Heart left ventricle (tissue), 16 donors: ENCODE measurements at regions not wholly inside any gene's neighbourhood (a gene's known extent, or its start where the extent isn't known, plus 50 kb on each side); places are given as distances from the start of the nearest gene placed in this dataset.

Source experiments
- ATAC-seq, 4 donors: fragments of 200-7000 bp; cut with Tn5 transposase; one replicate each; pipeline ENCODE4 v1.9.1; 2020 to 2022; ENCODE audit warnings: moderate library complexity in 4 of 4, mild to moderate bottlenecking in 3 of 4, moderate number of reproducible peaks in 1 of 4
- DNase-seq, 5 donors: peaks; one replicate each; pipeline ENCODE4 v3.0.0-alpha.2; 2020
- H3K27ac ChIP-seq, 12 donors: fragments of 200-600 bp; sonication (generic) in 4 of 12; one replicate each; pipeline versions ENCODE4 v1.5.0 to v1.8.0; 2016 to 2022; ENCODE audit warnings: mild to moderate bottlenecking in 2 of 12
- H3K27me3 ChIP-seq, 9 donors: fragments of 200-600 bp; sonication (generic) in 2 of 9; one replicate each; pipeline versions ENCODE4 v1.5.1 to v1.8.0; 2016 to 2022; ENCODE audit warnings: mild to moderate bottlenecking in 3 of 9
- H3K36me3 ChIP-seq, 9 donors: fragments of 200-600 bp; sonication (generic) in 2 of 9; one replicate each; pipeline versions ENCODE4 v1.5.0 to v1.8.0; 2018 to 2022; ENCODE audit warnings: mild to moderate bottlenecking in 2 of 9
- H3K4me1 ChIP-seq, 12 donors: fragments of 200-600 bp; sonication (generic) in 4 of 12; one replicate each; pipeline versions ENCODE4 v1.5.0 to v1.8.0; 2016 to 2022; ENCODE audit warnings: mild to moderate bottlenecking in 3 of 12
- H3K4me3 ChIP-seq, 12 donors: fragments of 200-600 bp; sonication (generic) in 4 of 12; one replicate each; pipeline versions ENCODE4 v1.5.0 to v1.8.0; 2017 to 2022; ENCODE audit warnings: mild to moderate bottlenecking in 9 of 12, moderate library complexity in 4 of 12
- H3K9me3 ChIP-seq, 12 donors: fragments of 200-600 bp; sonication (generic) in 4 of 12; one replicate each; pipeline versions ENCODE4 v1.5.0 to v1.8.0; 2016 to 2022; ENCODE audit warnings: mild to moderate bottlenecking in 1 of 12
- POLR2A ChIP-seq, 2 donors: fragments of 450-650 bp; IDR thresholded peaks; one replicate each; pipeline ENCODE4 v1.6.1; 2017; ENCODE audit warnings: antibody characterized with exemption in 2 of 2, mild to moderate bottlenecking in 2 of 2, moderate library complexity in 2 of 2
- WGBS, 4 donors: extraction: QIAGEN DNeasy Blood & Tissue Kit in 2 of 4; methylation state at CpG; one replicate each; pipeline versions ENCODE4 v1.1.5 to v1.1.7; 2013 to 2018; 5-methylcytosine and 5-hydroxymethylcytosine counted together
- intact Hi-C, 10 donors: fragments of 100-400 bp; cut with DNase I; formaldehyde crosslinking; loops; one replicate each; pipeline versions ENCODE4 v1.11.1 to v1.14.2; 2022
- TF ChIP-seq, protein P1 (sequence below), 12 donors: fragments of 200-600 bp; sonication (generic) in 4 of 12; IDR thresholded peaks; one replicate each; pipeline versions ENCODE4 v1.5.0 to v1.8.0; 2018 to 2022; ENCODE audit warnings: antibody characterized with exemption in 12 of 12, mild to moderate bottlenecking in 5 of 12
- donor health status: ischemic (EF 13 %, LVEDD 7.1; RV severe dilation, severe dysfunction).
- donor health status: healthy with polysubstance abuse.
- donor health status: DM: no; HTN: yes; CAD: no.
- donor health status: DM: no; HTN: no; CAD: no.
- donor health status: ischemic (EF 25% LVEDD 6.9; RV normal size, moderate dysfunction).
- donor health status: ischemic (EF 25% LVEDD 5.7; RV mildly dilated, moderate dysfunction).
- donor health status: healthy.
- donor health status: DM: yes; HTN: yes; CAD: no.
- donor health status: ischemic (EF 35%, LVEDD 5.7; RV mildly dilated, moderate dysfunction).
- donor health status: nonischemic (EF 11% LVEDD 7.7; RV severe dilation, severe dysfunction).
- donor health status: DM: yes; HTN: yes; CAD: no.
- donor health status: PGD.
- donor health status: ischemic (EF 29% LVEDD 5.4; RV normal size, mild dysfunction).
- donor health status: nonischemic (EF 23%, LVEDD 6.1; RV moderate dilation, normal function).

GRCh38 chr22:46050451-46050845 lies 73.5 kb upstream of the WNT7B start:
- Histone ChIP-seq H3K27ac (peak overlapping the region in 11 of 12 donors; percentile 37 to 100 (median 100)), H3K4me1 (peaks cover 4 to 88% (median 65%) of the 10 kb centered on the region in 12 donors), H3K4me3 (no peak overlapping the region), H3K36me3 (peaks cover 0 to 14% (median 0%) of the 10 kb centered on the region in 9 donors), H3K9me3 (no peaks in the 10 kb centered on the region), H3K27me3 (no peaks in the 10 kb centered on the region)
- DNase-seq (peak in 1 of 5 donors; percentile 17), ATAC-seq (no peak)
- WGBS, 4 donors, result 75 to 94% (median 80%) methylated on average over 7 of the region's 7 CpGs
- TF ChIP-seq, protein P1, sequence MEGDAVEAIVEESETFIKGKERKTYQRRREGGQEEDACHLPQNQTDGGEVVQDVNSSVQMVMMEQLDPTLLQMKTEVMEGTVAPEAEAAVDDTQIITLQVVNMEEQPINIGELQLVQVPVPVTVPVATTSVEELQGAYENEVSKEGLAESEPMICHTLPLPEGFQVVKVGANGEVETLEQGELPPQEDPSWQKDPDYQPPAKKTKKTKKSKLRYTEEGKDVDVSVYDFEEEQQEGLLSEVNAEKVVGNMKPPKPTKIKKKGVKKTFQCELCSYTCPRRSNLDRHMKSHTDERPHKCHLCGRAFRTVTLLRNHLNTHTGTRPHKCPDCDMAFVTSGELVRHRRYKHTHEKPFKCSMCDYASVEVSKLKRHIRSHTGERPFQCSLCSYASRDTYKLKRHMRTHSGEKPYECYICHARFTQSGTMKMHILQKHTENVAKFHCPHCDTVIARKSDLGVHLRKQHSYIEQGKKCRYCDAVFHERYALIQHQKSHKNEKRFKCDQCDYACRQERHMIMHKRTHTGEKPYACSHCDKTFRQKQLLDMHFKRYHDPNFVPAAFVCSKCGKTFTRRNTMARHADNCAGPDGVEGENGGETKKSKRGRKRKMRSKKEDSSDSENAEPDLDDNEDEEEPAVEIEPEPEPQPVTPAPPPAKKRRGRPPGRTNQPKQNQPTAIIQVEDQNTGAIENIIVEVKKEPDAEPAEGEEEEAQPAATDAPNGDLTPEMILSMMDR (IDR thresholded peaks at IDR 0.05), result no peak
- no peak for TF ChIP-seq POLR2A (IDR thresholded peaks at IDR 0.05)
- intact Hi-C loops, result no loop called here

DNA sequence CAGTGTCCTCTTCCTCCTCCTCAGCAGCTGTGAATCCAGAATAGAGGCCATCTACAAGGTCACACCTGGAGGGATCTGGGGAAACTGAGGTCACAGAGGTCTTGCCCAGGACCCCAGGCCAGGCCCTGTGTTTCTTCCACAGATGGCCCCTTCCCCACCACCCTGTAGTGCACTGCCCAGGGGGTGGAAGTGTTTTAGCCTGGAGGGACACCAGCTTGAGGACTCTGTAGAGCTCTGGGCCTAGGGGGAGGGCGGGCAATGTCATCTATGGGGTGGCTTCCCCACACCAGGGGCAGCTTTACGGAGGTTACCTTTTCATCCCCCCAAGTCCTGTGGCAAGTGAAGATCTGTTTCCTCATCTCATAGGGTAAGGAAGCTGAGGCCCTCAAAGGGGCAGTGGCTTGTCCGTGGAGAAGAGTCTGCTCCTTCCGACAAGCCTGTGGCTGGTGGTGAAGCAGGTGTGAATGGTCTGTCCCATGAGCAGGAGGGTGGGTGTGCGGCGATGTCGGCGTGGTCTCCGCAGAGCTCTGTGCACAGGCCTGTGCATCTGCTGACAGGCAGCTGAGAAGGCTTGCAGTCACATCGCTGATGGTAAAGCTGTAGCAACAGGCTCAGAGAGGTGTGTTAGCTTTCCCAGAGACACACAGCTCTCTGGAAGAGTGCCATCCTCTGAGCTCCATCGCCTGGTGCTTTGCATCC lies 74.1 kb upstream of the WNT7B start:
- Histone ChIP-seq H3K4me1 (peaks cover 4 to 88% (median 65%) of the 10 kb centered on the region in 12 donors), H3K27me3 (no peaks in the 10 kb centered on the region), H3K36me3 (peaks cover 0 to 14% (median 0%) of the 10 kb centered on the region in 9 donors), H3K9me3 (no peaks in the 10 kb centered on the region), H3K4me3 (no peak overlapping the region), H3K27ac (peak overlapping the region in 11 of 12 donors; percentile 37 to 100 (median 100))
- intact Hi-C loops, result no loop called here
- TF ChIP-seq, protein P1 (IDR thresholded peaks at IDR 0.05), result no peak
- TF ChIP-seq POLR2A (IDR thresholded peaks at IDR 0.05), result no peak
- WGBS, 4 donors, result 82 to 95% (median 89%) methylated on average over 7 to 11 of the region's 11 CpGs
- peak in 2 of 5 donors; percentile 24 to 29 for DNase-seq
- ATAC-seq, result no peak

DNA sequence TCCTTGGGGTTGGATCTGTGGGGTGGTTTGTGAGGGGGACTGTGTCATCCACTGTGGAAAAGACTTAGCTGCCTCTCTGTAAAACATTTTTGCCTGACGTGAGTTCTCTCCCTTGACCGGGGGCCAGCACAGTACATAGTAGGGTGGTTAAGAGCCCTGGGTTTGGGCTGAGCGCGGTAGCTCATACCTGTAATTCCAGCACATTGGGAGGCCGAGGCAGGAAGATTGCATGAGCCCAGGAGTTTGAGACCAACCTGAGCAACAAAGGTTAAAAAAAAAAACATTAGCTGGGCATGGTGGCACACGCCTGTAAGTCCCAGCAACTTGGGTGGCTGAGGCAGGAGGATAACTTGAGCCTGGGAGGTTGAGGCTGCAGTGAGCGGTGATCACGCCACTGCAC lies 74.7 kb upstream of the WNT7B start:
- no peak for TF ChIP-seq POLR2A (IDR thresholded peaks at IDR 0.05)
- TF ChIP-seq, protein P1 (IDR thresholded peaks at IDR 0.05), result no peak
- H3K4me3 ChIP-seq, result no peak overlapping the region
- intact Hi-C loops, result loop anchor here in 1 of 10 donors (2.0 kb wide), 1 partner anchor 15 kb away; no protein-coding TSS in a partner anchor
- DNase-seq, result peak in 1 of 5 donors; percentile 7
- 89 to 91% (median 90%) methylated on average over 8 of the region's 8 CpGs for WGBS, 4 donors
- peaks cover 8 to 88% (median 65%) of the 10 kb centered on the region in 12 donors for H3K4me1 ChIP-seq
- no peaks in the 10 kb centered on the region for H3K27me3 ChIP-seq
- peaks cover 0 to 14% (median 0%) of the 10 kb centered on the region in 9 donors for H3K36me3 ChIP-seq
- no peaks in the 10 kb centered on the region for H3K9me3 ChIP-seq
- peak overlapping the region; percentile 98 to 100 (median 100) for H3K27ac ChIP-seq
- no peak for ATAC-seq

DNA sequence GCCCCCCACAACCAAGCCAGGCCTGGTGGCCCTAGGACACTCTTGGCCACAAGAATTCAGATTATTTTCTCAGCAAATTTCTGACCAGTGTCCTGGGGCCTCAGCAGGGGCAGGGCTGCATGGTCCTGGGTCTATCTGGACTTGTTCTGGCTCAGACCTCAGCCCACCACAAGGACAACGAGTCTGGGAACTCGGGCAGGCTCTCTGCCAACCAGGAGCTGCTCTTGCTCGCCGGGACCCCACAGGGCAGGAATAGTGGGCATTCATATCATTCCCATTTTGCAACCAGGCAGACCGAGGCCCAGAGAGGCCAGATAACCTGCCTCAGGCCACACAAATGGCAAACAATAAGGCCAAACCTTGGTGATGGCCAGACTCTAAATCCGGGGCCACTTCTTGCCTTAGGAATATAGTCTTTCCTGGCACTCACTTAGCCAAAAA lies 75.4 kb upstream of the WNT7B start:
- TF ChIP-seq POLR2A (IDR thresholded peaks at IDR 0.05), result no peak
- TF ChIP-seq, protein P1 (IDR thresholded peaks at IDR 0.05), result no peak
- DNase-seq (peak in 2 of 5 donors; percentile 27 to 32), ATAC-seq (no peak)
- intact Hi-C loops, result loop anchor here in 1 of 10 donors (2.0 kb wide), 1 partner anchor 16 kb away; no protein-coding TSS in a partner anchor
- H3K27me3 ChIP-seq, result no peaks in the 10 kb centered on the region
- peak overlapping the region in 11 of 12 donors; percentile 52 to 89 (median 78) for H3K4me3 ChIP-seq
- H3K9me3 ChIP-seq, result no peaks in the 10 kb centered on the region
- H3K27ac ChIP-seq, result peak overlapping the region; percentile 98 to 100 (median 100)
- H3K36me3 ChIP-seq, result peaks cover 0 to 14% (median 0%) of the 10 kb centered on the region in 9 donors
- 3 to 36% (median 21%) methylated on average over 2 to 6 of the region's 6 CpGs for WGBS, 4 donors
- H3K4me1 ChIP-seq, result peaks cover 13 to 88% (median 67%) of the 10 kb centered on the region in 12 donors
